T-helper 1 cell treated with Interleukin-12 subunit alpha and Interleukin-12 subunit beta and Interleukin-4 antibody, amounts not matched to agents 30 μg/mL and 1 μg/mL, for 36 hours (primary cell): ENCODE measurements at regions not wholly inside any gene's neighbourhood (a gene's known extent, or its start where the extent isn't known, plus 50 kb on each side); places are given as distances from the start of the nearest gene placed in this dataset.
A peak's percentile ranks its signal among the peaks of the same experiment; 100 is the strongest.

Experiments
- H3K27ac Mint-ChIP-seq: one replicate; pipeline ENCODE4 v1.8.0; 2021; ENCODE audit warnings: mild to moderate bottlenecking, mixed read lengths
- H3K27me3 Mint-ChIP-seq: one replicate; pipeline ENCODE4 v1.8.0; 2021; ENCODE audit warnings: low read depth, mixed read lengths
- H3K36me3 Mint-ChIP-seq: one replicate; pipeline ENCODE4 v1.8.0; 2021; ENCODE audit warnings: low read depth, mixed read lengths
- H3K4me1 Mint-ChIP-seq: one replicate; pipeline ENCODE4 v1.8.0; 2021; ENCODE audit warnings: low read depth, mixed read lengths
- H3K4me3 Mint-ChIP-seq: one replicate; pipeline ENCODE4 v1.8.0; 2021; ENCODE audit warnings: mild to moderate bottlenecking, moderate library complexity, mixed read lengths
- H3K9me3 Mint-ChIP-seq: one replicate; pipeline ENCODE4 v1.8.0; 2021; ENCODE audit warnings: mixed read lengths

DNA sequence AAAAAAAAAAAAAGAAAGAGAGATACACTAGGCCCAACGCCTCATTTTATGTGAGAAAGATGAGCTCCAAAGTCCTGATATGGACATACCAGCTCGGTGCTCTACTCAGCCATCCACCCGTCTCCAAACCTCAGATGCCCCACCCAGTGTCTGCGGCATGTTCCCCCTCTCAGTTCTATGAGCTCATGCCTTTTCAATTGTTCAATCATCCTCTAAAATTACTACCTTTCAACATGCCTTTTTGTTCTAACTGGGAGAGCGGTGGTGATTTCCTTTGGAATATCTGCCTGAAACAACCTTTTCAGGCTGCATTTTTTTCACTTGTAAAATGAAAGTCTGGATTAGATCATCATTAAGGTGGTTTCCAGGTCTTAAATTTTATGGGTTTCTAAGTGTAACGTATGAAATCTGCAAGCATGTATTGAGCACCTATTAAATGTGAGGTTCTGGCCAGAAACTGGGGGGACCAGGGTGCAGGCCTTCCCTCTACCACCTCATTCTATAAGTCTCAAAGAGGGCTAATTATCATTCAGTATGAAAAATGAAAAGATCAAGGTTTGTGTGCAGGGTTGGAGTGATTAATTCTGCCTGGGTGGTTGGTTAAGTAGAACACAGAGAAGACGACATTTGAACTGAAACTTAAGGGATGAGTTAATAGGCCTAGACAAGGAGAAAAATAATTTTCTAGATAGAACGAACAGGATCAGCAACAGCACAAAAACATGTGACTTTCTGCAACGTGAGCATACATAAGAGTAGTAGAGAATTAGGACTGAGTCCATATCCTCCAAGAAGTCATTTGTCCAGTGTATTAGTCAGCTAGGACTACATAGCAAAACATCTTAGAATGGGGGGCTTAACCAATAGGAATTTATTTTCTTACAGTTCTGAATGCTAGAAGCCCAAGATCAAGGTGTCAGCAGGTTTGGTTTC, 87.4 kb upstream of the GLS start:
- Mint-ChIP-seq H3K9me3 (no peaks in the 10 kb centered on the region), H3K27me3 (no peaks in the 10 kb centered on the region), H3K36me3 (no peaks in the 10 kb centered on the region), H3K27ac (no peak overlapping the region), H3K4me1 (peaks cover 24% of the 10 kb centered on the region), H3K4me3 (peak overlapping the region; percentile 4)

DNA sequence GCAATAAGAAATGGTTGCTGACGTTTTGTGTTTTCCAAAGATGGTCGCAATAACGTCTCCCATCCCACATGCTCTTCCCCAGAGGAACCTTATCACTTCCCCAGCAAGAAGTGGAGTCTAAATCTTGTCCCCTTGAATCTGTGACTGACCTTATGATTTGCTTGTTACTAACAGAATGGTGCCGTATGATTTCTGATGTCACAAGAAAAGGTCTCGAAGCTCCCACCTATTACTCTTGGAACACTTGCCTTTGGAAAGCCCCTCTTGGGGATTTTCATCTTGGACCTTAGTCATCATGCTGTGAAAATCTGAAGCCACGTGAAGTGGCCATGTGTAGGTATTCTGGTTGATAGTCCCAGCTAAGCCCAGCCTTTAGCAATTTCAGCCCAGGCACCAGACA, 86.2 kb upstream of the GLS start:
- H3K4me1 Mint-ChIP-seq, result peaks cover 24% of the 10 kb centered on the region
- H3K36me3 Mint-ChIP-seq, result no peaks in the 10 kb centered on the region
- H3K4me3 Mint-ChIP-seq, result no peak overlapping the region
- no peaks in the 10 kb centered on the region for H3K27me3 Mint-ChIP-seq
- no peak overlapping the region for H3K27ac Mint-ChIP-seq
- no peaks in the 10 kb centered on the region for H3K9me3 Mint-ChIP-seq

DNA sequence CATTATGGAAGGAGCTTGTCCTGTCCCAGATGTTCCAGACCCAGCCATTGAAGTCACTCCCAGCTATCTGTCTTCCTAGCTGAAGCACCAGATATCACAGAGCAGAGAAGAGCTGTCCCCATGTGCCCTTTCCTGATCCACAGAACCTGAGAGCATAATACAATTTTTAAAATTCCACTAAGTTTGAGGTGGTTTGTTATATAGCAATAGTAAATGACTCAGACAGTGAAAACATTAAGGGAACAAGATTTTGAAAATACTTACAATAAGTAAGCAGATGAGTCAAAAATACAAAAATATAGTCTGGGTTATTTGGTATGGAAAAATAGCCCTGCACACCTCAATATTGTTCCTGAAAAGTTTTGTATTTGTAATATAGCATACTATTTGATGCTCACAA, 85.8 kb upstream of the GLS start:
- peaks cover 22% of the 10 kb centered on the region for H3K4me1 Mint-ChIP-seq
- no peak overlapping the region for H3K4me3 Mint-ChIP-seq
- H3K27me3 Mint-ChIP-seq, result no peaks in the 10 kb centered on the region
- H3K27ac Mint-ChIP-seq, result no peak overlapping the region
- no peaks in the 10 kb centered on the region for H3K9me3 Mint-ChIP-seq
- H3K36me3 Mint-ChIP-seq, result no peaks in the 10 kb centered on the region

DNA sequence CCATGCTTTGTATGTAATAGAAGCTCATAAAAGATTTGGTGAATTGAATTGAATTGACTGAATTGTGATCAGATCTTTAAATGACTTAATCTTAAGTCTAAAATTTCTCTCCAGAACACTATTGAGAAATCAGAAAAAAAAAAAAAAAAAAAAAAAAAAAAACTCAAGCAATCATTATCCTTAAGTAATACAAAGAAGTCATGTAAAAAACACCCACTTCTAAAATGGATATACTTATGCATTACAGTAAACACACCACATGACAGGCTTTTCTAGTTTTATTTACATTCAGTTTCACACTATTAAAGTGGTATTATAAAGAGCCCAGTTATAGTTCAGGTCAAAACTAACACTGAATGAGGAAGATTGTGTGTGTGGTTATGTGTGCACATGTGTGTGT, 84.9 kb upstream of the GLS start:
- H3K4me3 Mint-ChIP-seq, result no peak overlapping the region
- peaks cover 20% of the 10 kb centered on the region for H3K4me1 Mint-ChIP-seq

DNA sequence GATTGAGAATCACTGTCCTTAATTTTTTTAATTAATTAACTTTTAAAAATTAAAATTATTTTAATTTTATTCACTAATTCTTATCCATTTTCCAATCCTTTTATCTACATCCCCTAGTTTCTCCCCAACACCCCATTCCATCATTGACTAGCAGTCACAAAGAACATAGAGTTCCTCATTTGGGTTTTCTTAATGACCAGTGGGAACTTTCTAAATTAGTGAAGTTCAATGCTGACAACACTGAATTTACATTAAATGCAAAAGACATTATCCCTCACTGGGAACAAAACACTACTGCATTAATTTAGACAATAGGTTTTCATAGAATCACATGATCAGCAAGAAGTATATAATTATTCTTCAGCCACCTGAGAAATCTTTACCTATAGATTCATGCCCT, 80.6 kb upstream of the GLS start:
- Mint-ChIP-seq H3K9me3 (no peaks in the 10 kb centered on the region), H3K4me3 (no peak overlapping the region), H3K4me1 (no peaks in the 10 kb centered on the region), H3K27me3 (no peaks in the 10 kb centered on the region), H3K36me3 (no peaks in the 10 kb centered on the region), H3K27ac (no peak overlapping the region)

More for the DNA sequence above, 84.9 kb upstream of the GLS start:
- no peaks in the 10 kb centered on the region for H3K27me3 Mint-ChIP-seq
- H3K27ac Mint-ChIP-seq, result no peak overlapping the region
- H3K9me3 Mint-ChIP-seq, result no peaks in the 10 kb centered on the region
- no peaks in the 10 kb centered on the region for H3K36me3 Mint-ChIP-seq

DNA sequence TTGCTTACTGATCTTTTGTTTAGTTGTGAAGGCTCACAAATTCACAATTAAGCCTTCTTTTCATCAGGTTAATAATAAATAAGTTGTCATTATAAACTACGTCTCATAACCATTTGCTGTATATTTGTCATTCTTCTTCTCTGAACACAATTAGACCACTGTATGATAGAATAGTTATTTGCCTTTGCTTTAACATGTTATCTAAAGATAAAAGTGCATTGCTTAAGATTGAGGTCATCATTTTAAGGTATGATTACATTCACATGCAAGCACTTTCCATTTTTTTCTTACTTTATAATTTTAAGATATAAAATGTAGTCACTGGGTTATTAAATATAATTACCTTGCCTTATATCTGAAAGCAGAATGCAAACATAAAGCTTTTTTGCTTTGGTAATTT, 80.1 kb upstream of the GLS start:
- Mint-ChIP-seq H3K27ac (no peak overlapping the region), H3K9me3 (no peaks in the 10 kb centered on the region), H3K4me1 (no peaks in the 10 kb centered on the region), H3K27me3 (no peaks in the 10 kb centered on the region), H3K36me3 (no peaks in the 10 kb centered on the region), H3K4me3 (no peak overlapping the region)

DNA sequence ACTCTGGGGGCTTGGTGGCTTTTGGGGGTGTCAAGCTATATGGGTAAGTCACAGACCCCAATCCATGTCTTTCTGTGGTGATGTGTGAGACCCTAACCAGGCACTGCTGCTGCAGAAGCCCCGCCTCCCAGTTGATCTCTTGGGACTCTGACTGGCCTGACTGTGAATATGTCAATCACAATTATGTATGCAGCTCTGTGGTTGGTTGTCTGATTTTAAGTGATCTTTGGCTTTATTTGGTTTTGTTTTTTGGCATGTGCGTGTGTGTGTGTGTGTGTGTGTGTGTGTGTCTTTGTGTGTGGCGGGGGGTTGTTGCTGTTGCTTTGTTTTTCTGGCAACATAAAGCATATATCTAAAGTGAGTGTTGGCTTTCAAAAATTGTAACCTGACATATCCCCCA, 78.5 kb upstream of the GLS start:
- Mint-ChIP-seq H3K27me3 (no peaks in the 10 kb centered on the region), H3K36me3 (no peaks in the 10 kb centered on the region), H3K4me1 (no peaks in the 10 kb centered on the region), H3K9me3 (no peaks in the 10 kb centered on the region), H3K4me3 (no peak overlapping the region), H3K27ac (no peak overlapping the region)

DNA sequence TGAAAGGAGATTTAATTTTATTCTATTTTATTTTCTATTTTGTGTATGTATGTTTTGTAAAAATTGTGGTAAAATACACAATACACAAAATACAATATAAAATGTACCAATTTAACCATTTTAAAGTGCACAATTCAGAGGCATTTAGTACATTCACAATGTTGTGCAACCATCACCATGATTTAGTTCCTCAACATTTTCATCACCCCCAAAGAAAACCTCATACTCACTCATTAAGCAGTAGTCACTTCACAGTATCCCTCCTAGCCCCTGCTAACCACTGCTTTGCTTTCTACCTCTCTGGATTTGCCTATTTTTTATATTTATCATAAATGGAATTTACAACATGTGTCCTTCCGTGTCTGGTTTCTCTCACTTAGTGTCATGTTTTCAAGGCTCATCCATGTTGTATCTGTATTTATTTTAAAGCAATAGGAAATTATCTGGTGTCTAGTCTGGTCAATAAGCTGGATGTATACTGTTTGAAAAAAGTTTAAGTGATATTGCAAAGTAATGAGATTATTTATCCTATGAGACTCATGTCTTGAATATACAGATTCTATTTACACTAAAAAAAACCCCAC, 77.9 kb upstream of the GLS start:
- H3K4me3 Mint-ChIP-seq, result no peak overlapping the region
- H3K4me1 Mint-ChIP-seq, result peaks cover under 1% of the 10 kb centered on the region
- no peak overlapping the region for H3K27ac Mint-ChIP-seq
- H3K36me3 Mint-ChIP-seq, result no peaks in the 10 kb centered on the region
- H3K27me3 Mint-ChIP-seq, result no peaks in the 10 kb centered on the region
- H3K9me3 Mint-ChIP-seq, result no peaks in the 10 kb centered on the region

DNA sequence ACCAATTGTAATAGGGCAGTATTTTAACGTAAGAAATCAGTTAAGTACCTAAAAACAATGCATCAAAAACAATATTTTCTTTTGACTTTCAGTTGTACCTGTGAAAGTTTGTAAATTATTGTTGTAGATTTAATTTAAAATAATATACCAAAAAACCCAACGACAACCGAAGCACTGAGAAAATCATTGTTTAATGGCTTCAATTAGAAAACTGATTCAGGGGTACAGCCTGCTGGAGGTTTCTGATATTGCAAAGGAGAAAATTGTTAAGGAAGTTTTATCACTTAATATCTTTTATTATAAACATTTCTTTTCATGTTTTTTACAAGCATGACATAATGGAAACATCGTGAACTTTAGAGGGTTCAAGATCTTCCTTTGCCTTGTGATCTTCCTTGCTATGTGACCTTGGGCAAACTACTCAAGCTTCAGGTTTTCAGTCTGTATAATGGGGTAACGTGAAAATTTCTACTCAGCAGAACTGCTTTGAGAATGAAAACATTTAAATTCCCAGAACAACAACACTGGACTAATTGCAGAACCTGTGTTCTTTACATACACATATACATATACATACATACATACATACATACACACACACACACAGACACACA, 76.3 kb upstream of the GLS start:
- Mint-ChIP-seq H3K4me3 (no peak overlapping the region), H3K36me3 (no peaks in the 10 kb centered on the region), H3K27me3 (no peaks in the 10 kb centered on the region), H3K9me3 (no peaks in the 10 kb centered on the region), H3K27ac (no peak overlapping the region), H3K4me1 (peaks cover 3% of the 10 kb centered on the region)

DNA sequence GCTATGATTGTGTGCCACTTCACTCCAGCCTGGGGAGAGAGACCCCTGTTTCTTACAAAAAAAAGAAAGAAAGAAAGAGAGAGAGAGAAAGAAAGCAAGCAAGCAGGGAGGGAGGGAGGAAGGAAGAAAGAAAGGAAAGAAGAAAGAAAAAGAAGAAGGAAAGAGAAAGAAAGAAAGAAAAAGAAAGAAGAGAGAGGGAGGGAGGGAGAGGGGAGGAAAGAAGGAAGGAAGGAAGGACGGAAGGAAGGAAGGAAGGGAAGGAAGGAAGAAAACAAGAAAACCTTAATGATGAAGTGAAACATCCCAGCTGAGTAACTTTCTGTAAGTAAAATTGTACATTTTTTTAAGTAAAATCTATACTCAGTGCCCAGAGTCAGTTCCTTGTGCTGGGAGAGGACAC, 75.5 kb upstream of the GLS start:
- Mint-ChIP-seq H3K27me3 (no peaks in the 10 kb centered on the region), H3K9me3 (no peaks in the 10 kb centered on the region), H3K4me1 (peaks cover 3% of the 10 kb centered on the region)

DNA sequence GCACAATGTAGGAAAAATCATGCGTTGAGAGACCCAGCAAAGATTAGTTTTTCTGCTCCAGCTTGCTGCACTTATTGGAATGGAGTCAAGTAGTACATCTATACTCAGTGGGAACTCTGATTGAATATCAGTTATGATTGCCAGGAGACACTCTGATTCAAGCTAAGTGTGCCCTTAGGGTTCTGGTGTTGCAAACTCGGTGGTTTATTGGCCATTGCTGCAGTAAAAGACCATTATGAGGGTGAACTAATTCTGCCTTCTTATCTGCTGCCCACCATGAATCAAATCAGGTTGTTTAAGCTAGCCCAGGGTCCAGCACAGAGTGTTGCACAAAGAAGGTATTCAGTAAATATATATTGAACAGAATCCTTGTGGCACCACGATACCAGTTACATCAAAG, 74.8 kb upstream of the GLS start:
- no peaks in the 10 kb centered on the region for H3K36me3 Mint-ChIP-seq
- H3K4me3 Mint-ChIP-seq, result no peak overlapping the region
- no peaks in the 10 kb centered on the region for H3K27me3 Mint-ChIP-seq
- no peak overlapping the region for H3K27ac Mint-ChIP-seq
- H3K4me1 Mint-ChIP-seq, result peaks cover 3% of the 10 kb centered on the region
- H3K9me3 Mint-ChIP-seq, result no peaks in the 10 kb centered on the region

More for the DNA sequence above, 75.5 kb upstream of the GLS start:
- Mint-ChIP-seq H3K4me3 (no peak overlapping the region), H3K36me3 (no peaks in the 10 kb centered on the region), H3K27ac (no peak overlapping the region)

DNA sequence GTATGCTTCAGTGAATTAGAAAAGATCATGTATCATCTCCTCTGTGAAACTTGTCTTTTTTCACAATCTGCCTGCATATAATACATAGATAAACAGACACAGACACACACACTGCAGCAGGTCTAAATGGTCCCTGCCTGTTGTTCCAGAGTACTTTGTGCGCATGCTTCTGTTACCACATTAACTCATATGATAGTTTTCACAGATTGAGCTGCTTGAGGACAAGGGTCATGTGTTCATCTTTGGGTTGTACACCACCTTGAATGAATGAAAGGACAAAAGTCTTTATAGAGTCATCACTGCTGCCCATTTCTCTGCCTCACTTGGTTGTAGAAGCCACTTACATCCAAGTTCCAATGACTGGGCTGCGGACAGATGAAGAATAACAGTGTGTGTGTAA, 72.7 kb upstream of the GLS start:
- no peak overlapping the region for H3K27ac Mint-ChIP-seq
- peaks cover 3% of the 10 kb centered on the region for H3K4me1 Mint-ChIP-seq
- no peaks in the 10 kb centered on the region for H3K9me3 Mint-ChIP-seq
- H3K4me3 Mint-ChIP-seq, result no peak overlapping the region
- H3K36me3 Mint-ChIP-seq, result no peaks in the 10 kb centered on the region
- H3K27me3 Mint-ChIP-seq, result no peaks in the 10 kb centered on the region

DNA sequence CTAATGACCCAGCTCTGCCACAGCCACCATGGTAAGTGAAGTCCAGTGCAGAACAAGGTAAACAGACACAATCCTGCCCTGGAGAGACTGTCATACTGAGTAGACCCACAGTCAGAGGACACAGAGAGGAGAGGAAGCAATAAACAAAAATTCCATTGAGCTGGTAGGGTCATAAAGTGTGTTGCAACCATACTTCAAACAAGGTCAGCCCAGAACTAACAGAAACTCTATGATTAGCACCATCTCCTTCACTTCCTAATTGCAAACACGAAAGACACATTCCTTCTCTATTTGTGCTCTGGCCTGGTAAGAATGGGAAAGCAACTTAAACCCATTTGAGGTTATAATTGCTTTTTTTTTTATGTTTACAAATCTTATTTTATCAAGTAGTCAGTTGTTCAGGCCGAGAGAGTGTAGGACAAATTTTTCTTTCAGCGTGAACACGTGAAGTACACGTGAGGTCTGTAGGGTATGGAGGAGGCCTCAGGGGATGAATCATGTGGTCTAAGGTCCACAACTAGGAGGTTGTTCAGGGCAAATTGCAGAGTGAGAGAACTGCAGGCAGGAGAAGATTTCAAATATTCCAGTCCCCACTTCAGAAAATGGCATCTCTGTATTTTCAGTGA, 71.4 kb upstream of the GLS start:
- H3K4me1 Mint-ChIP-seq, result peaks cover 5% of the 10 kb centered on the region
- H3K27ac Mint-ChIP-seq, result no peak overlapping the region
- H3K9me3 Mint-ChIP-seq, result no peaks in the 10 kb centered on the region
- no peak overlapping the region for H3K4me3 Mint-ChIP-seq
- no peaks in the 10 kb centered on the region for H3K36me3 Mint-ChIP-seq
- H3K27me3 Mint-ChIP-seq, result no peaks in the 10 kb centered on the region

DNA sequence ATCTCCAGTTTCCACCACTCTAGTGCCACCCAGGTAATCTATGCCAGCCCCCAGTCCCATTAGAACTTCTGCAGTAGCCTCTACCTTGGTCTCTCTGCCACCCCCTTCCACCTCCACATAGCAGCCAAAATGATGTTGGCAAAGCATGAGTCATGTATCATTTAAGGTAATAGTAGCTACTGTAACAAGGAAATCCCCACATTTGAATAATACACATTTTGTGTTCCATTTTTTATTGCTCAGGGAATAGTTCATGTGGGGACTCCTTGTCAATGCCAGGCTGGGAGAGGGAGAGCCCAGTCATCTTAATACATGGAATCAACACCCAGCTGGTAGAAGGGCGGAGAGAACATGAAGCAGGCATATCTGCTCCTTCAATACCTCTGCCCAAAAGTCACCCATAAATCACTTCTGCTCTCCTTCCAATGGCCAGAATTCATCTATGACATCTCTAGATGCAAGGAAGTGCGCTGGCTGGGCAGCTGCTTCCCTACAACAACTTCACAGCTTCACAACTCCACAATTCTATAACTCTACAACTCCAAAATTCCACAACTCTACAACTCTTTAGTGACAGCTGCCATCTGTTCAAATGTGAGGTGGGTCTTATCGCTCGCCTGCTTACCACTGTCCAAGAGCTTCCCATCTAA, 70.6 kb upstream of the GLS start:
- no peaks in the 10 kb centered on the region for H3K27me3 Mint-ChIP-seq
- no peak overlapping the region for H3K4me3 Mint-ChIP-seq
- no peaks in the 10 kb centered on the region for H3K9me3 Mint-ChIP-seq
- H3K27ac Mint-ChIP-seq, result no peak overlapping the region
- H3K4me1 Mint-ChIP-seq, result peaks cover 5% of the 10 kb centered on the region
- H3K36me3 Mint-ChIP-seq, result no peaks in the 10 kb centered on the region
